Transverse colon (tissue), 4 donors: ENCODE measurements at regions not wholly inside any gene's neighbourhood (a gene's known extent, or its start where the extent isn't known, plus 50 kb on each side); places are given as distances from the start of the nearest gene placed in this dataset.
A peak's percentile ranks its signal among the peaks of the same experiment; 100 is the strongest.

Experiments used
- CTCF ChIP-seq, 5 experiments: fragments of 200-600 bp in 3 of 5; fragments of 450-650 bp in 2 of 5; sonication (generic) in 3 of 5; IDR thresholded peaks; 1 replicate in 2 of 5; 2 replicates in 3 of 5; pipeline ENCODE4 v1.5.1; 2016 to 2017; ENCODE audit warnings: antibody characterized with exemption in 5 of 5, inconsistent platforms in 3 of 5, mild to moderate bottlenecking in 2 of 5, moderate library complexity in 1 of 5
- EP300 ChIP-seq: sonication (generic); formaldehyde crosslinking; IDR thresholded peaks from one replicate; pipeline ENCODE4 v1.6.1; 2017; ENCODE audit warnings: antibody characterized with exemption, low read depth
- POLR2A ChIP-seq: fragments of 450-650 bp; IDR thresholded peaks from one replicate; pipeline ENCODE4 v1.6.1; 2016; ENCODE audit warnings: antibody characterized with exemption, mild to moderate bottlenecking, moderate library complexity
- POLR2AphosphoS5 ChIP-seq, 3 donors: sonication (generic); formaldehyde crosslinking; IDR thresholded peaks; one replicate each; pipeline ENCODE4 v1.6.1; 2016; ENCODE audit warnings: antibody characterized with exemption in 3 of 3

- TF ChIP-seq POLR2A: no peak
- TF ChIP-seq CTCF (IDR thresholded peaks at IDR 0.05): no peak
- TF ChIP-seq POLR2AphosphoS5 (IDR thresholded peaks at IDR 0.05): peak in 1 of 3 donors; percentile 16
- TF ChIP-seq EP300: no peak
These were observed 456.9 kb upstream of the TMEM132C start for GRCh38 chr12:127810041-127810440.
